AG10803 (cell line): ENCODE measurements at regions not wholly inside any gene's neighbourhood (a gene's known extent, or its start where the extent isn't known, plus 50 kb on each side); places are given as distances from the start of the nearest gene placed in this dataset.

Experiments
- DNase-seq: peaks from one replicate; pipeline ENCODE4 v3.0.0; 2010; ENCODE audit warnings: low read depth
- H3K4me3 ChIP-seq: 2 replicates; pipeline ENCODE4 v1.5.1; 2011; ENCODE audit warnings: mild to moderate bottlenecking, low read length, control low read depth
- CTCF ChIP-seq: conservative IDR thresholded peaks from 2 replicates; pipeline ENCODE4 v1.5.1; 2011; ENCODE audit warnings: mild to moderate bottlenecking, low read length, control low read depth, inconsistent platforms

- DNase-seq, result no peak
- no peak for TF ChIP-seq CTCF
- H3K4me3 ChIP-seq, result no peak overlapping the region
These were observed 165.7 kb downstream of the C7orf25 start for GRCh38 chr7:42746214-42746613.

DNA sequence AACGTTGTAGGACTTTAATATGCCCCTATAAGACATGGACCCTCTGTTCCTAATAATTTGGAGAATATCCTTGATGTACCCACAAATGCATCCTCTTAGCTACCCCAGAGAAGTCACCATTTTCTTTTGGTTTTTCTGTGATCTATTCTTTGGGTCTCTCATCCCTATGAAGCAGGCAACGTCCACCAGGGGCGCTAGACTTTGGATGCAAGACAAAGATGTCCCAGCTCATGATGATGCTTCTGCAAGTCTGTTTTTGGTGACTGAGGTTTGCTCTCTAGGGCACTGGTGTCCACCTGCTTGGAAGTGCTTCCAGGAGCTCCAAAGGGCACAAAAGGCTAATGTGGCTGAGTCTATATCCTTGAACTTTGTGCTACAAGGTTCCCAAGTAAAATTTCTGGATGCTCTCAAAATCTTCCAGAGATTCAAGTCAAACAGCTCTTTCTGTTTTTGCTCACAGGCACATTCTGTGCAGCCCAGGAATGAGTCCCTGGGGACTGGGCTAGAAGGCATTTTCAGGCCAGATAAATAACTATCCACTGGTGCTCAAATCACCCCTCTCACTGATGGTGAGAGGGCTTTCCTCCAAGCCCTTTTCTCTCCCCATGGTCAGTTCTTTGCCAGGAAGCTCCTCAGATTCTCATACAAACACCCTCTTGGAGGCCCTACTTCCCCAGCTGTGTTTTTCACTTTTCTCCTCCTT lies 166.4 kb downstream of the C7orf25 start:
- DNase-seq, result peak; percentile 18
- H3K4me3 ChIP-seq, result no peak overlapping the region
- peak; percentile 57 for TF ChIP-seq CTCF

DNA sequence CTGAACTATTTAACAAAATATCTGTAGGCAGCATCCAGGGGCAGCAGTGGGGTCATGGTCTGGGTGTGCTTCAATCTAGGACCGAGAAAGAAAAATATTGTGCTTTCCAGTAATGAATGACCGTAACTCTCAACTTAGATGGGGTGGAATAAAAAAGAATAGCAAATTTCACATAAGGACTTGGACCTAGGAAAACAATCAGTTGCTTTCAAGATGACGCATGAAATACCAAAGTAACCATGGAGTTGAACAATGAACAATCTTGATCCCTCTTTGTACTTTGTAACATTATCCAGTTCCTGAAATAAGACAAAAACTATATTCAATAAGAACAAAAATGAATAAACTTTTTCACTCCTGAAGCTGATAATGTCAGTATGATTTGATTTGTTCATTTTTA lies 167.1 kb downstream of the C7orf25 start:
- H3K4me3 ChIP-seq, result no peak overlapping the region
- DNase-seq, result no peak
- no peak for TF ChIP-seq CTCF

DNA sequence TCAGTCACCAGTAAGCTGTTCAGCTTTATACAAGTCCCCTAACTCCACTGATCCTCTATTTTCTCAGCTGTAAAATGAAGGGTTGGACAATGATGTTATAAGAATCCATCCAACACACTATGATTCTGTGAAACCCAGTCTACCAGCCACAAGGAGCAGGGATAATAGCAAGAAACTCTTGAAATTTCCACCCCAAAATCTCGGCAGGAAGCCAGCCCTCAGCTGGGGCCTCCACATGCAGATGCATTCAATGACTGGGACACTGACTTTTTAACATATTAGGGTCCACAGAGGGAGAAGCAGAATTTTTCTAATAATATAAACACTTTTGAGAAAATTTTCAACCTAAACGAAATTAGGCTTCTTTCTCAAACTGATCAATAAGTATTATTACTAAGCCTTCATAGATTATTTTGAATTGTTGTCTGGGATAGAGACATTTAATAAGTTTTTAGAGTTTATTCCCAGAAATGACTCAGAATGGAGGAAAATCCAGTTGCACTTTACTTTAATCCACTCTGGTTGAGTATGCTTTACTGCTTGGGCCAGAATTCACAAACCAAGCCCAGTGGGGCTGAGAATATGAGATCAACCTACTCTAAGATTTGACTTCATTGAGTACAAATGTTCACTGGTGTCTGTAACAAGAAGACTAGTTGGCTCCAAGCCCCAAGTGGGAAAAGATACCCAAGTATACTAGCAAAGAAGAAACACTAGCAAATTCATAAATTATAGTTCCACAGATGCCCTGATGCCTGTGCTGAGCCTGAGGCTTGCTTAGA lies 168.6 kb downstream of the C7orf25 start:
- TF ChIP-seq CTCF, result no peak
- no peak overlapping the region for H3K4me3 ChIP-seq
- no peak for DNase-seq

GRCh38 chr7:42742318-42742717 lies 169.6 kb downstream of the C7orf25 start:
- peak; percentile 22 for DNase-seq
- H3K4me3 ChIP-seq, result no peak overlapping the region
- no peak for TF ChIP-seq CTCF

DNA sequence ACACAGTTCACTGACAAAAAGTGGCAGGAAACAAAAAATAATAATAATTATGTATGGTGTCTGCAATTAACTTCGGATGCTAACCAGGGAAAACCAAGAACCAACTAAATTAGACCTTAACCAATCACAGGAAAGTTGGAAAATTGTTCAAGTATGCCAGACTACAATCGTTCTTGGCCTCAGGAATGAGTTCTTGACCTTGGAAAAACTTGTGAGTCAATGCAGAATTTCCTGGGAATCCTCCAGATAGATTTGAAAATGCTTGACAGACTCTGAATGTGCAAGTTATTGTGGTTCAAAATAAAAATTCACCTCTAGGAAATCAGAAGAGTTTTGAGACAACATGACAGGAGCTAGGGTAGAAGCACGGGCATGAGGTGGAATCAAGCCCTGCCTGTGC lies 171.5 kb downstream of the C7orf25 start:
- peak; percentile 63 for DNase-seq
- no peak for TF ChIP-seq CTCF
- no peak overlapping the region for H3K4me3 ChIP-seq

DNA sequence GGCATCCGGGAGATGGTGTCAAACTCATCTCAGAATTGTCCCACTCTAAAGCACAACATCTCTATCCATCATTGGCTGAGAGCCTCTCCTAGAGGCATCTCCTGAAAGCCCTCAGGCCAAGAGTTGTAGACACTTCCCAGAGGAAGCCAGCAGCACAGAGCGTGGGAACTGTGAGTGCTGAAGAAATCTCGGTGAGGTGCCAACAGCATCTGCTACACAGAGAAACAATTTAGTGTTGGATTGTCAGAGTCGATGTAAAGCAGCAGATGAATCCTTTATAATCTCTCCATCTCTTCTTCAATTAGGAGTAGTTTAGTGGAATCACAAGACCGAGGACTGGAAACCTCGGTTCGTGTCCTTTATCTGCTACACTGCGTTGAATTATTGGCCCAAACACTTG lies 172.2 kb downstream of the C7orf25 start:
- peak; percentile 85 for DNase-seq
- no peak overlapping the region for H3K4me3 ChIP-seq
- no peak for TF ChIP-seq CTCF
